ENCODE measurements at regions not wholly inside any gene's neighbourhood (a gene's known extent, or its start where the extent isn't known, plus 50 kb on each side); places are given as distances from the start of the nearest gene placed in this dataset.
A peak's percentile ranks its signal among the peaks of the same experiment; 100 is the strongest.

DNA sequence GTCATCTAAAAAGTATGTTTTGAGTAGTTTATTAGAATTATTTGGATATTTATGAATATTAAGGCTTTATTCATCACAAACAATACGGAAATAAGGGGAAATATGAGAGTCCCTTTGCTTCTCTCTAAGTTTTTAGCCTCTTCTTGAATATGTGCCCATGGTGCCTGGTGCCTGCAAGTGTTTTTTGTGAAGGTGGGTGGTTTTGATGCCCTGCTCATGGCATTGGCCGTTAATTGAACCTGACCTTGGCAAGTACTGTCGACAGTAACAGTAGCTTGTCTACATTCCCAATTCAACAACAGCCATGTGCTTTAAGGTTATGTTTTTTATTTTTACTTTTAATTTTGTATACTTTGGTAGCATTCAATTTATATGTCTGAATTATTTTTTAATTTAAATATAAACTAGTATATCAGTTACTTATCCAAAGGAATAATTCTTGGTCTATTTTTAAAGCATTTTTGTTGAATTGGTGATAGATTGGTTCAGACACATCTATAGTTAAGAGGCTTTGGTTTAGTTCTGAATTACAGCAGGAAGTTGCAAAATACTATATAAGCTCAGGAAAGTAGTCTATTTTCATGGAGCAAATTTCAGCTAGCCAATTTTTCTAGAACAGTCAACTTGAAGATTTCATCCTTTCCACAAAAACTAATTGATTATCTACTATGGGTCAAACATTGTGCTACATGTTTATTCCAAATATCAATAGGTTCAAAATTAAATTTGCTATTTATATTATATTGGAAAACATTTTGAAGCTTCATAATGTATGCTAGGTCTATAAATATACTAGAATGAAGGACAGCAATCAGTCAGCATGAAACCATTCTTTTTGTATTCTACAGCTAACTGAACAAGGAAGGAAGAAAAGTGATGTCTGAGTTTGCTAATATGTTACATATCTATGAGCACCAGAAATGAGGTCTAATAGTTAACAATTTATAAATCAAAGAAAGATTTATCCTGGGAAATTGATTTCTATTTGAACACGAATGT is 184.4 kb downstream of the MRPL39 start:
- DNase-seq, result no peak

- peak; percentile 83 for DNase-seq
Observed at GRCh38 chr21:25421321-25422028, 185.8 kb downstream of the MRPL39 start.

GRCh38 chr21:25420831-25421230 is 186.4 kb downstream of the MRPL39 start:
- DNase-seq, result no peak

DNA sequence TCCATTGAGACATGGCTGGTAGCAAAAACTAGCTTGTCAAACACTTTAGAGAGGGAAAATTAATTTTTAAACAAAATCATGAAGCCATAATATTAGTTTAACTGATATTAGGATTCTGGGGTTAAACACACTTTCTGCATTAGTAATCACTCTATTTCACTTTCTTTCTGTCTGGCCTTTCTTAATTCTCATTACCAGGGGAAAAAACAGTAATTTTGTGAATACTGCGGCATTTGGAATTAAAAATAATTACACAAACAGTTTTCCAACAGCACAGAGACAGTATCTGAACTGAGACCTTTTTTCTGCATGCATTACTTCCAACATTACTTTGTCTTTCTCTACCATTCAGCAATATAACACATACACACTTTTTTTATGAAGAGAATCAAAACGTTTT is 190.6 kb downstream of the MRPL39 start:
- DNase-seq, result no peak

DNA sequence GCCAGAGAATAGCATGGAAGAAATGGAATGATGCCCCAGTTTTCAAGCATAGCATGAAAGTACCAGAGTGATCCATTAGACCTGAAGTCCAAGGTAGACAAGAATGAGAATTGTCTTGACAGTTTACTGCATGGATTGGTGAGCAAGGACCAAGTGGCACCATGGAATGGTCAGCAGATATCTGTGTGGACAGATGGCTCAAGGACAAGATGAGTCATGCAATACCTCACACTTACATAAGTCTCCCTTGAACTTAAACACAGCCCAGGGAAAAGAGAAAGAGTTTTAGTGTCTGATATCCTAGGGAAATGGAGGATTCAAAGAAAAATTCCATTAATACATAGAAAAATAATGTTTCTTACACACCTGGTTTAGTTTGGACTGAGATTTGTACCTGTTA is 195.2 kb downstream of the MRPL39 start:
- peak; percentile 45 for DNase-seq

- no peak for DNase-seq
Observed at GRCh38 chr21:25409978-25410377, 197.3 kb downstream of the MRPL39 start.

DNA sequence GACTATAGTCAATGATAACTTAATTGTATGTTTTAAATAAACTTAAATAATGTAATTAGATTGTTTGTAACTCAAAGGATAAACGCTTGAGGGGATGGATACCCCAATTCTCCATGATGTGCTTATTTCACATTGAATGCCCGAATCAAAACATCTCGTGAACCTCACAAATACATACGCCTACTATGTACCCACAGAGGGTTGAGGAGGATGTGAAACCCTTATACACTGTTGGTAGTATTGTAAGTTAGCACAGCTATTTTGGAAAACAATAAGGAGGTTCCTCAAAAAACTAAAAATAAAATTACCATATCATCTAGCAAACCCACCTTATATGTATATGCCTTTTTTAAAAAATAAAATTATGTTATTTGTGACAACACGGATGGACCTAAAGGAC is 198.6 kb downstream of the MRPL39 start:
- DNase-seq, result no peak

DNA sequence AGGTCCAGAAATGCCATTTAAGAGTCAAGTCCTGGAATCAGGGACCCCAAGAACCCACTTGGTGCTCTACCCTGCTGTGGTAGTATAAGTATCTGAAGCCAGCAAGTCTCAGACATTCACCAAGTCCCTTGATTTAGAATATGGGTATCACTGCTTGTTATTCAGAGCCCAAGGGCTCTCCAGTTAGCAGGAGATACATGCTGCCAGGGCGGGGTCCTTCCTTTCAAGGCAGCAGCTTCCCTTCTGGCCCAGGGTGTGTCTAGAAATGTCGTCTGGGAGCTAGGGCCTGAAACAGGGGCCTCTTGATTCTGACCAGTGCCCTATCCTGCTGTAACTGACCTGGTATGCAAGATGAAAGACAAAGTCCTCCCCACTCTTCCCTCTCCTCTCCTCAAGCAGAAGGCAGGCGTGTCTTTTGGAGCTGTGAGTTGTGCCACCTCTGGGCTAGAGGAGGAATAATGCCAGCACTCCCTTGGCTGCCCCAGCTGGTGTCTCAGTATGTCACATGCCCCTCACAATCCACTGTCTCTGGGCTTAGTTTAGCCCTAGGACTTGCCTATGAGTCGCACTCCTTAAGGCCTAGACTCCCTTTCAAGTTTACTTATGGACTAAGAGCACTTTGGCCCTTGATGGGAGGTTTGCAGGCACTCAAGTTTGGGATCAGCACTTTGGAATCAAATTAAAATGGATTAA is 200.2 kb downstream of the MRPL39 start:
- no peak for DNase-seq

- DNase-seq, result no peak
Observed at GRCh38 chr21:25405984-25406383, 201.3 kb downstream of the MRPL39 start.

- no peak for DNase-seq
Observed at GRCh38 chr21:25402134-25402961, 204.9 kb downstream of the MRPL39 start.

GRCh38 chr21:25400427-25400826 is 206.9 kb downstream of the MRPL39 start:
- DNase-seq, result no peak

DNA sequence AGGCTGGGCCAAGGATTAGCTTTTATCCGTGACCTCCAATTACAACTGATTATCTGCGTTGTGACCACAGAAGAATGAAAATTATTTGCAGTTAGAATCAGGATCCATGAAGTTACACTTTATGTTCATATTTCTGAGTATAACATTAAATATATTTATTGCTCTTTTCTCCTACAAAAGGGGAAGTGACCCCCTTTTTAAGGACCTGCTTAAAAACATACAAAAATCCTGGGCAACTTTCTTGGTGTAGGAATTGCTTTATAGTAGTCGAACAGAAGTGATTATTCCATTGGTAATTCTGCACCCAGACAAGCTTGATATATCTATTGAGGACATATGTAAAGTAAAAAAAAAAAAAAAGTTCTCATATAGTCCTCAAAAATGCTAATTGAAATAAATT is 208.7 kb downstream of the MRPL39 start:
- DNase-seq, result no peak

- DNase-seq, result no peak
Observed at GRCh38 chr21:25396135-25396711, 211.1 kb downstream of the MRPL39 start.

DNA sequence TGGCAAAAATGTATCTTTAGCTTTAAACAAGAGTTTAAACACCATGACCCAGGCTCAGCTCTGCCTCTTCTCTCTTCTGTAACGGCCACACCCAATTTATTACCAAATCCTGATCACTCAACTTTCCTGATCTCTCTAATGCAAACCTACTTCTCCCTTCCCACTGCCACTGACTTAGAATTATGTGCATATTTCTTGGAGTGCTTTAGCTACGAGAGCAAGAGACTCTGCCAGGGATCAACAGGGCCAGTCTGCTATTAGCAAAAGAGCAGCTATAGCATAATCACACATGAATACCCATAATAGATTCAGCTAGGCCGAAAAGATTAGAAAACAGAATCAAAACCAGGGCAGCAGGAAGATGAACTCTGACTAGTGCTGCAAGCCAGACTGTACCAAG is 215.5 kb downstream of the MRPL39 start:
- DNase-seq, result no peak

DNA sequence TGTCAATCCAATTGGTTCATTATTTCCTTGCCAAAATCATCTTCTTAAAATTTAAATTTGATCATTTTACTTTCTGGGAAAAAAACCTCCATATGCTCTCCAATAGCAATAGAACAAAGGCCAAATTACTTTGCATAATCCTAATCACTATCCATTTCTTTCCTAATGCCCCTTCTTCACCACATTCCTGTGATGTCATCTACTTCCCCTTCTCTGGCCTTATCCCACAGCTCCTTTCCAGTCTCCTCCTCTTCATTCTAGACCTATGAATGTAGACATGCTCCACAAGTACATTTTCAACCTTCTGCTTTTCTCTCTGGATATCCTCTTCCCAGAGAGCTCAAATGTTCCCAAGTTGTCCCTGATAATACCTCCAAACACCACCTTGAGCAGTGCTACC is 216.6 kb downstream of the MRPL39 start:
- DNase-seq, result no peak

DNA sequence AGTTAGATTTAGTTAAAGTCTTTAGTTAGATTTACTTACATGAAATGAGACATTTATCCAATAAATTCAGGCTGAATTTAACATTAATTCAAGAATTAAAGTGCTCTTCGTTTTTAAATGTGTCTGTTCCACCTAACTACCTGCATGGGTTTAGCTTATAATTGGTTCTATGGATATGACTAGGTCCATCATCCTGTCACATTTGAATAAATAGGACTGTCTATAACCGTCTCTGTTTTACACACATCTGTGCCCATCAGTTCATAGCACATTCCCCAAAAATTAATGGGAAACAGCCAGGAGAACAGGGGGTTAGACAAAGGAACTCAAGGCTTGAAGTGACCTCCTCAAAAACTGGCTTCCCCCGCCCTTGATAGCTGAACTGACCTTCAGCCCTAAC is 219.6 kb downstream of the MRPL39 start:
- no peak for DNase-seq

GRCh38 chr21:25385911-25386474 is 221.3 kb downstream of the MRPL39 start:
- DNase-seq, result peak; percentile 72

DNA sequence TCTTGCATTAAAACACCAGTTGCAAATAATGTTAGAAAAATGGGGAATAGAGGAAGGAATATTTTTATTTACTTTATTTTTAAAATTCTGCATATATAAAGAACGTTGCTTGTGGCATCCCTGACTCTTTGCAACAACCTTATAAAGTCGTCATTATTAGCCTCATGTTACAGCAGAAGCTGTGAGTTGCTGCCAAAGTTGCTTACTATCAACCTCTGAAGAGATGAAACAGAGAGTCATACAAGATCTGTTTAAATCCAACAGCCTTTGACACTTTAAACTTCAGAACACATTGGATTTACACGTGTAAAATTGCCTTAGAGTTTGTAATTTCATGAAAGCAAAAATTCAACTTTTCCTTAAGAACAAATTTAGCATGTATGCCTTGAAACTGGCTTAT is 221.9 kb downstream of the MRPL39 start:
- DNase-seq, result no peak

DNA sequence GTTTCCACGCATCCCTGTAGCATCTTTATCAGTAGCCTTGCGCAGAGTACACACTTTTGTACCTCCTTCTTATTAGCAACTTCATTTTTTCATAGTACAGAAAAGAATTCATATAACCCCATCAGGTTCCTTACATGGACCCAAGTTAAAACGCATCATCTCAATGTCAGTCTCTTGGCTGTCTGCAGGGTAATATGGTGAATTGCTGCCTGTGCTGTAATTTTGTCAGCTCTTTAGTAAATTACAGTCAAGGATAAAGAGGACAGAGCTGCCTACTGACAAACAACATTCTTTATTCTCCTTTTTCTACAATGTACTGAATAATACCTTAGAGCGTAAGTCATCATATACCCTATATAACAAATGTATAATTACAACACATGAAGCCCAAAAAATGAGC is 222.5 kb downstream of the MRPL39 start:
- no peak for DNase-seq

GRCh38 chr21:25383545-25383944 is 223.7 kb downstream of the MRPL39 start:
- no peak for DNase-seq

DNA sequence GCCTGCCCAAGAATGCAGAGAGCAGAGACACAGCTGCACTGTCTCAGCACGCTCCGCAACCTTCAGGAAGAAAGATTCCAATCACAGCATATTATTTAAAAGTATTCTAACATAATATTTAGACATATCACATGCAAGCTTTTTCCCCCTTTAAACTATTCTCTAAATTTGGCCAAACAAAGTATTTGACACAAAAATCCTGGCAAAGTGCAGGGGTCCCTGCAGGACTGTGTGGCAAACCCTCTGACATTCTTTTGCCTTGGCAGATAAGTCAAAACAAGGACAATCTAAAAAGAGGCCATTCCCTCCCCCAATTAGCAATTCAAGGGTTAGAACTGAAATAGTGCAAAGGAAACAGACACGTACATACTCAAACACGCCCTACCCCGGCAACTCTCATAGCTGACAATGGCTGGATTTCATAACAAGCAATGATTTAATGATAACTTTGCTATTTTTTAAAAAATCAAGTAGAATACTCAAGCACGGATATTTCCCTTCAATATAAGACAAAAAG is 225.3 kb downstream of the MRPL39 start:
- no peak for DNase-seq

GRCh38 chr21:25375675-25376074 is 231.6 kb downstream of the MRPL39 start:
- DNase-seq, result no peak

Data from DMS53 (cell line).